Dendritic cell treated with granulocyte-macrophage colony-stimulating factor and Interleukin-4, amounts not matched to agents 40 ng/mL and 50 ng/mL, for 4 days (primary cell): ENCODE measurements at regions not wholly inside any gene's neighbourhood (a gene's known extent, or its start where the extent isn't known, plus 50 kb on each side); places are given as distances from the start of the nearest gene placed in this dataset.
A peak's percentile ranks its signal among the peaks of the same experiment; 100 is the strongest.

Experiments used
- H3K27ac Mint-ChIP-seq: one replicate; pipeline ENCODE4 v1.8.0; 2022; ENCODE audit warnings: mild to moderate bottlenecking, mixed read lengths
- H3K27me3 Mint-ChIP-seq: one replicate; pipeline ENCODE4 v1.8.0; 2022; ENCODE audit warnings: mild to moderate bottlenecking, mixed read lengths
- H3K36me3 Mint-ChIP-seq: one replicate; pipeline ENCODE4 v1.8.0; 2022; ENCODE audit warnings: low read depth, mixed read lengths
- H3K4me1 Mint-ChIP-seq: one replicate; pipeline ENCODE4 v1.8.0; 2022; ENCODE audit warnings: low read depth, mixed read lengths
- H3K4me3 Mint-ChIP-seq: one replicate; pipeline ENCODE4 v1.8.0; 2022; ENCODE audit warnings: mild to moderate bottlenecking, moderate library complexity, mixed read lengths
- H3K9me3 Mint-ChIP-seq: one replicate; pipeline ENCODE4 v1.8.0; 2022; ENCODE audit warnings: mixed read lengths
- intact Hi-C: fragments of 100-400 bp; cut with micrococcal nuclease; formaldehyde crosslinking; loops from one replicate; pipeline ENCODE4 v1.15.0; 2022

DNA sequence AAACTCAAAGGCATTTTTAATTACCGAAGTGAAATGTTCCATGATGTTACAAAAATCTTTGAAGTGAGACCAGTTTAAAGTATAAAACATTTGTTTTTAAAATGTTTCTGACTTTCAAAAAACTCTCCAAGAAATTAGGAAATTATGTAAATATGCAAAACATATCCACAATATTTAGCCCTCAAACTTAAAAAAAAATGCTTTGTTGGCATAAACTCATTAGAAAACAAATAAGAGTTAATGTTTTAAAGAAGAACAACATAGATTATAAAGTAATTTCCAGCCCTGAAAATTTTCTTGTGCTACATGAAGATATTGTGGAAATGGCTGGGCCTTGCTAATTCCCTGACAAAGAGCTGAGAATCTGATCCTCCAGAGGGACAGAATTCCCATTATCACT, 199.7 kb upstream of the STARD13 start:
- peaks cover 9% of the 10 kb centered on the region for H3K4me1 Mint-ChIP-seq
- no peaks in the 10 kb centered on the region for H3K27me3 Mint-ChIP-seq
- no peaks in the 10 kb centered on the region for H3K36me3 Mint-ChIP-seq
- H3K4me3 Mint-ChIP-seq, result no peak overlapping the region
- H3K27ac Mint-ChIP-seq, result no peak overlapping the region
- intact Hi-C loops, result loop anchor here (5.0 kb wide), 2 partner anchors 57 to 237 kb away; no protein-coding TSS in a partner anchor
- peaks cover 17% of the 10 kb centered on the region for H3K9me3 Mint-ChIP-seq

GRCh38 chr13:33487575-33488243, 202.2 kb upstream of the STARD13 start:
- Mint-ChIP-seq H3K4me1 (peaks cover 9% of the 10 kb centered on the region), H3K9me3 (peaks cover 17% of the 10 kb centered on the region), H3K36me3 (no peaks in the 10 kb centered on the region), H3K27me3 (no peaks in the 10 kb centered on the region), H3K27ac (no peak overlapping the region), H3K4me3 (no peak overlapping the region)
- intact Hi-C loops, result loop anchor here (1.0 to 5.0 kb wide), 3 partner anchors 55 to 259 kb away; no protein-coding TSS in a partner anchor

GRCh38 chr13:33489563-33489962, 204.0 kb upstream of the STARD13 start:
- no peak overlapping the region for H3K27ac Mint-ChIP-seq
- peaks cover 3% of the 10 kb centered on the region for H3K9me3 Mint-ChIP-seq
- intact Hi-C loops, result loop anchor here (5.0 kb wide), 2 partner anchors 53 to 233 kb away; no protein-coding TSS in a partner anchor
- peaks cover 9% of the 10 kb centered on the region for H3K4me1 Mint-ChIP-seq
- no peak overlapping the region for H3K4me3 Mint-ChIP-seq
- H3K36me3 Mint-ChIP-seq, result no peaks in the 10 kb centered on the region
- no peaks in the 10 kb centered on the region for H3K27me3 Mint-ChIP-seq

DNA sequence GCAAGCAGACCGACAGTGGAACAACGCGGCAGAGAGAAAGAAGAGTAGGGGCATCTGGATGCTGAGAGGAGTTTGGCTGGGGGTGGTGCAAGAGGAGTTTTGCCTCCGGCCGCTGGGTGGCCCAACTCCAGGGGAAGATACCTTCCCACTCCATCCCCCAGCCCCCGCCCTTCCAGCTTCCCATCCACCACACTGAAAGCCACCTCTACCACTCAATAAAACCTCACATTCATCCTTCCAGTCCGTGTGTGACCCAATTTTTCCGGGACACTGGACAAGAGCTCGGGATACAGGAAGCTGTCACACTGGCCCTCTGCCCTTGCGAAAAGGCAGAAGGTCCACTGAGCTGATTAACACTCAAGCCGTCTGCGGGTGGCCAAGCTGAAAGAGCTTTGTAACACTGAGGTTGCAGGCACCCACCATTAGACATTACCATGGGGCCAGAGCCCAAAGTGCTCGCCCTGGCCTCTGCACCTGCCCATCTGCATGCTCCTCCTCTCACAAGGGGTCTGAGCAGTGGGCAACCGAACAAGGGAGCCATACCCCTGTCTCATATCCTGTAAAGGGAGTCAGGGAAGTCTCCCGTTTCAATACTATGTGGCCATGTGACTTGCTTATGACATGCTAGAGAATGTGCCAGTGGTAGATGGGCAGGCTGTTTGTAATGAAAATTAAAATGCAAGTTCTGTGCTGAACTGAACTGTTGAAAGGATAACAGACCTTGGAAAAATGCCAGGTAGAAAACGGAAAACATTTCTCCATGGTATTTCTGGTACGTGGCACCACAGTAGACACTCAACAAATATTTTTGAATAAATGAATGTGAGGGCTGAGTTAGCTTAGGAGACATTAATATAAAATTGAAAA, 205.1 kb upstream of the STARD13 start:
- Mint-ChIP-seq H3K27ac (no peak overlapping the region), H3K36me3 (no peaks in the 10 kb centered on the region), H3K27me3 (no peaks in the 10 kb centered on the region), H3K9me3 (no peaks in the 10 kb centered on the region), H3K4me1 (peaks cover 9% of the 10 kb centered on the region), H3K4me3 (no peak overlapping the region)
- intact Hi-C loops, result no loop called here

- no peak overlapping the region for H3K27ac Mint-ChIP-seq
- H3K9me3 Mint-ChIP-seq, result no peaks in the 10 kb centered on the region
- intact Hi-C loops, result no loop called here
- H3K27me3 Mint-ChIP-seq, result no peaks in the 10 kb centered on the region
- no peaks in the 10 kb centered on the region for H3K36me3 Mint-ChIP-seq
- H3K4me3 Mint-ChIP-seq, result no peak overlapping the region
- H3K4me1 Mint-ChIP-seq, result peaks cover 7% of the 10 kb centered on the region
Measured at GRCh38 chr13:33493672-33494365, 208.3 kb upstream of the STARD13 start.

DNA sequence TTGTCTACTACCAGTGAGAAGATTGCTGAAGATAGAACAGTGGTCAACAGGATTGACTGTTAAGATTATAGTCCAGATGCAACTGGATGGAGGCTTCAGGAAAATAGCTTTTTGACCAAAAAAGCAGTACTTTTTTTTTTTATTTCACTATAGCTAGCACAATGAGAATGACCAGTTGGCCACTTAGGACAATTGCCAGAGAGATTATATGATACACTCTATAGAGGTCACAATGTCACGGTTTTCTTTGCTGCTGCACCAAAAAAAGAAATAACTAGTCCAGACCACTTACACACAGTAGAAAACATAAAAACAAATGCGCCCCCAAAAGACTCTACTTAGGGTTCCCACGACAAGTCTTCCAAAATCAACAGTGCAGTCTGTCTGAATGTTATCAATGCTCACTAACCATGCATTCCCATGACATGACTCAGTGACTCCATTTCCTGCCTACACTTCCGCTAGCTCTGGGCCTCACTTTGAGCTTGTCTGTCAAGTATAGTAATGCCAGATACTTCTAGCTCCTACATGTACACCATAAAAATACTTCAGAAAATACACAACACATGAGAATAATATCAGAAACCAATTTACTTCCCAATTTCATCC, 209.1 kb upstream of the STARD13 start:
- intact Hi-C loops, result no loop called here
- Mint-ChIP-seq H3K9me3 (peaks cover 6% of the 10 kb centered on the region), H3K27me3 (no peaks in the 10 kb centered on the region), H3K4me3 (no peak overlapping the region), H3K36me3 (no peaks in the 10 kb centered on the region), H3K27ac (no peak overlapping the region), H3K4me1 (peaks cover 7% of the 10 kb centered on the region)

GRCh38 chr13:33496336-33496735, 210.8 kb upstream of the STARD13 start:
- H3K36me3 Mint-ChIP-seq, result no peaks in the 10 kb centered on the region
- H3K27ac Mint-ChIP-seq, result no peak overlapping the region
- peaks cover 7% of the 10 kb centered on the region for H3K4me1 Mint-ChIP-seq
- no peaks in the 10 kb centered on the region for H3K27me3 Mint-ChIP-seq
- peaks cover 10% of the 10 kb centered on the region for H3K9me3 Mint-ChIP-seq
- intact Hi-C loops, result no loop called here
- H3K4me3 Mint-ChIP-seq, result no peak overlapping the region

DNA sequence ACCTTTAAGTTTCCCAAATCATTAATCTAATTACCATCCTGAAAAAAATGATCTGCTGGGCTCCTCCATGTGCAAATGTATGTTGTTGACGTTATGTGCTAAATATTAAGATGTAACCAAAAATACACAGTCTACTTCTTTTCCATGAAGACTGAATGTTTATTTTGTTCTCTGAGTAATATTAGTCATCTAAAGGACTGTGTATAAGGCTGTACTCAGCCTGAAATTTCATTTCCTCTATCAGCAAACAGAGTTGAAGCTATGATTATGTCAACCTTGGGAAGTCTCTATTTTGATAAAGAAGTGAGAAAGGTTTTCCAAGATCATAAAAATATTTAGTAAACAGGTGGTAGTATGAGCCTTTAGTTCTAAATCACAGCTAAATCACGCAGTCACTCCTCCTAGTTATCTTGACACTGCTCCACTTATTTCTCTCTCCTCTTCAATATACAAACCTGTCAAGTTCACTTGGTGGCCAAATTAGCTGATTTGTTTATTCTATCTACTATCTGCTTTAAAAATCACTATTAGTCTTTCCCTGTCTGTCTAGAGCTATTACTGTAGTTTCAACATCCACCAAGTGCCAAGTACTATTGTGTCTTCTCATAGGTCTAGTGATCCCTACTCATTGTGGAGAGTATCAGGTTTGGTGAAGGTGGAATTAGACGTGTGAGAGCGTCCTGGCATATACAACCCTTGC, 211.7 kb upstream of the STARD13 start:
- no peaks in the 10 kb centered on the region for H3K27me3 Mint-ChIP-seq
- H3K4me3 Mint-ChIP-seq, result no peak overlapping the region
- intact Hi-C loops, result no loop called here
- no peak overlapping the region for H3K27ac Mint-ChIP-seq
- H3K4me1 Mint-ChIP-seq, result peaks cover 15% of the 10 kb centered on the region
- peaks cover 15% of the 10 kb centered on the region for H3K9me3 Mint-ChIP-seq
- H3K36me3 Mint-ChIP-seq, result no peaks in the 10 kb centered on the region

- Mint-ChIP-seq H3K9me3 (no peaks in the 10 kb centered on the region), H3K27ac (no peak overlapping the region), H3K27me3 (no peaks in the 10 kb centered on the region), H3K36me3 (no peaks in the 10 kb centered on the region), H3K4me1 (peaks cover 12% of the 10 kb centered on the region), H3K4me3 (no peak overlapping the region)
- intact Hi-C loops, result no loop called here
Measured at GRCh38 chr13:33508060-33508459, 222.5 kb upstream of the STARD13 start.

DNA sequence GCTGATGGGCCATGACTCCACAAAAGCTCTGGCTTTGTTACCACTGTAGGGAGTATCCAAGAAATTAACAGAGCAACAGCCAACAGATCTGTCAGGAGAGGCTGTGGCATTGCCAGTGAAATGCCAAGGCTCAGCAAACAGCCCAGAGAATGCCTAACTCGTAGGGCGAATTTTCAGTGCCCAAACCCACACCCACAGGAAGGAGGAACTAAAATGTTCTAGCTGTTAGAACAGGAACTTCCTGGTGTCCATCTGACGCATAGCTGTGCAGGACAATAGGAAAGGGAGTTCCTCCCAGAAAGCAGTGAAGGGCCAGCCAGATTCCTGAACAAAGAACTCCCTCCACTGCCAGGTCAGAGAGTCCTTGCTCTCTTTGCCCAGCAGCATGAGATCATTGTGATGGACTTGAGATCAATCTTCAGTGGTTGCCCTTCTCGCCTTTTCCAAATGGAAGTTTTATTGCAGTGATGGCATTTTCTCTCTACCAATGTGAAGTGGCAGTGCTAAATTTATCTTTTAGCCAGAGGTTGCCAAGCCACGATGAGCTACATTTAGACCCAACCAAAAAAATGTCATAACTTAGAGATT, 224.2 kb upstream of the STARD13 start:
- peak overlapping the region; percentile 78 for H3K27ac Mint-ChIP-seq

GRCh38 chr13:33510350-33510970, 224.9 kb upstream of the STARD13 start:
- no peaks in the 10 kb centered on the region for H3K27me3 Mint-ChIP-seq

More for the DNA sequence above, 224.2 kb upstream of the STARD13 start:
- Mint-ChIP-seq H3K4me1 (peaks cover 12% of the 10 kb centered on the region), H3K4me3 (no peak overlapping the region), H3K27me3 (no peaks in the 10 kb centered on the region), H3K9me3 (no peaks in the 10 kb centered on the region), H3K36me3 (no peaks in the 10 kb centered on the region)
- intact Hi-C loops, result no loop called here

DNA sequence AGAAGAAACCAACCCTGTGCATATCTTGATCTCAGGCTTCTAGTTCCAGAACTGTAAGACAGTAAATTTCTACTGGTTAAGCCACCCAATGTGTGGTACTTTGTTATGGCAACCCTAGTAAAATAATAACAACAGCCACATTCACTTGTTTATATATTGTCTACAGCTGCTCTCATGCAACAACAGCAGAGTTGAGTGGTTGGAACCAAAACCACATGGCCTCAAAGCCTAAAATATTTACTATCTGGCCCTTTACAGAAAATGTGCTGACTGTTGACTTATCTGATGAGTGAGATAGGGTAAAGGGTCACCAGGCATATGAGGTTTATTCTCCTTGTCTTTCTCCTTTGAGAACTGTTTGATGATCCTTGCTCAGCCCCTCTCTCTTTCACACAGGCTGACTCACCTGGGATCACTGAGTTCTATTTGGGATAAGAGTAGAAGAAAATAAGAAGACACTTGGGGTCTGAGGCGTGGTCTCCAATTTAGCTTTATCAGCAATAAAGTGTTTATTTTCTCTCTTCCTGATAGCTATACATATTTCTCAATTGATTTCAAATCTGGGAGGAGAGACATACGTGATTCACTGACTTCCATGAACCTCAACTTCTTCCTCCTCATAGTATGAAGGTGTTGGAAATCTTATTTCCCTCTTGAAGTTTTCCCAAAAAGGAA, 227.5 kb upstream of the STARD13 start:
- Mint-ChIP-seq H3K27ac (no peak overlapping the region), H3K36me3 (no peaks in the 10 kb centered on the region), H3K9me3 (no peaks in the 10 kb centered on the region), H3K4me1 (peaks cover 12% of the 10 kb centered on the region), H3K4me3 (no peak overlapping the region), H3K27me3 (no peaks in the 10 kb centered on the region)
- intact Hi-C loops, result no loop called here

More at GRCh38 chr13:33510350-33510970, 224.9 kb upstream of the STARD13 start:
- H3K36me3 Mint-ChIP-seq, result no peaks in the 10 kb centered on the region
- H3K4me3 Mint-ChIP-seq, result no peak overlapping the region
- peak overlapping the region; percentile 78 for H3K27ac Mint-ChIP-seq
- H3K9me3 Mint-ChIP-seq, result no peaks in the 10 kb centered on the region
- peaks cover 12% of the 10 kb centered on the region for H3K4me1 Mint-ChIP-seq
- intact Hi-C loops, result no loop called here
